ENCODE measurements at regions not wholly inside any gene's neighbourhood (a gene's known extent, or its start where the extent isn't known, plus 50 kb on each side); places are given as distances from the start of the nearest gene placed in this dataset.

DNA sequence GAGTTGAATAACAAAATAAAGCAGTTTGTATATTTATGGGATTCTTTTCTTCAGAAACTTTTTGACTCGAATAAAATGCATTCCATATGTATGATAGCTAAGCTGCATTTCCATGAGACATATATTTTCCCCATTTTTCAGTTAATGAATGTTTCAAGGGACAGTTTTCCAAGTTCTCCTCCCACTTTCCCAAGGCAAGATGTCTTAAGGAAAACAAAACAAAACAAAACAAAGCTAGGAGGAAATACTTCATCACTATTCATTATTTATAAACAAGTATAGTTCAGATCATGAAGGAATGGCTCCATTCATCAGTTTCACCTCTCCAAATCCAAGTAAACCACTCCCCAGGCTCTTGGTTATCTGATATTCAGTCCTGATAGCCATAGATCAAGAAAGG, 261.0 kb downstream of the WDR11 start:
- in situ Hi-C loops (cut with HindIII; ENCODE audit: low sequenced_read_pairs): no loop called here
- TF ChIP-seq, protein P1, sequence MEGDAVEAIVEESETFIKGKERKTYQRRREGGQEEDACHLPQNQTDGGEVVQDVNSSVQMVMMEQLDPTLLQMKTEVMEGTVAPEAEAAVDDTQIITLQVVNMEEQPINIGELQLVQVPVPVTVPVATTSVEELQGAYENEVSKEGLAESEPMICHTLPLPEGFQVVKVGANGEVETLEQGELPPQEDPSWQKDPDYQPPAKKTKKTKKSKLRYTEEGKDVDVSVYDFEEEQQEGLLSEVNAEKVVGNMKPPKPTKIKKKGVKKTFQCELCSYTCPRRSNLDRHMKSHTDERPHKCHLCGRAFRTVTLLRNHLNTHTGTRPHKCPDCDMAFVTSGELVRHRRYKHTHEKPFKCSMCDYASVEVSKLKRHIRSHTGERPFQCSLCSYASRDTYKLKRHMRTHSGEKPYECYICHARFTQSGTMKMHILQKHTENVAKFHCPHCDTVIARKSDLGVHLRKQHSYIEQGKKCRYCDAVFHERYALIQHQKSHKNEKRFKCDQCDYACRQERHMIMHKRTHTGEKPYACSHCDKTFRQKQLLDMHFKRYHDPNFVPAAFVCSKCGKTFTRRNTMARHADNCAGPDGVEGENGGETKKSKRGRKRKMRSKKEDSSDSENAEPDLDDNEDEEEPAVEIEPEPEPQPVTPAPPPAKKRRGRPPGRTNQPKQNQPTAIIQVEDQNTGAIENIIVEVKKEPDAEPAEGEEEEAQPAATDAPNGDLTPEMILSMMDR (IDR thresholded peaks at IDR 0.05; ENCODE audit: low read depth, low read length): no peak
- DNase-seq (ENCODE audit: low read depth, low spot score): no peak
- no peak overlapping the region for H3K4me3 ChIP-seq (ENCODE audit: low read depth, low read length)

GRCh38 chr10:121112579-121113384, 261.6 kb downstream of the WDR11 start:
- in situ Hi-C loops (cut with HindIII; ENCODE audit: low sequenced_read_pairs): no loop called here
- no peak for DNase-seq (ENCODE audit: low read depth, low spot score)
- no peak overlapping the region for H3K4me3 ChIP-seq (ENCODE audit: low read depth, low read length)
- TF ChIP-seq, protein P1 (IDR thresholded peaks at IDR 0.05; ENCODE audit: low read depth, low read length): no peak

GRCh38 chr10:121113385-121113696, 262.2 kb downstream of the WDR11 start:
- TF ChIP-seq, protein P1 (IDR thresholded peaks at IDR 0.05; ENCODE audit: low read depth, low read length): no peak
- no peak overlapping the region for H3K4me3 ChIP-seq (ENCODE audit: low read depth, low read length)
- no peak for DNase-seq (ENCODE audit: low read depth, low spot score)
- in situ Hi-C loops (cut with HindIII; ENCODE audit: low sequenced_read_pairs): no loop called here

DNA sequence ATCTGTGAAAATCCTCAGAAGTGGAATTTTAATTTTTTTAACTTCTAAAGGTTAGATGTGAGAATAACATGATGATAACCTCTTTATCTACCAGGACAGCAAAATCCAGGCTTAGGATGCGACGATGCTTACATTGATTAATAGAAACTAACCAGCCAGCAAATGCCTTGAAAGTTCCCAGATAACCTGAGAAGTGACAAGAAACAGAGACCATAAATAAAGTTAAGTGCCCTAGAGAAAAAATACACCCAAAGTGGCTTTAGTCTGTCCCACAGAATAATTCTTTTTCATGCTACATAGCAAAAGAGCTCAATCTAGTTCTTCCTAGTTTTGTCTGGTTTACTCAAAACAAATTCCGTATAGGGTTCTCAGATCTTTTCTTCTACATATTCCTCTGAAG, 262.7 kb downstream of the WDR11 start:
- in situ Hi-C loops (cut with HindIII; ENCODE audit: low sequenced_read_pairs): no loop called here

GRCh38 chr10:121115154-121115553, 264.0 kb downstream of the WDR11 start:
- TF ChIP-seq, protein P1 (IDR thresholded peaks at IDR 0.05; ENCODE audit: low read depth, low read length): no peak
- in situ Hi-C loops (cut with HindIII; ENCODE audit: low sequenced_read_pairs): no loop called here
- no peak for DNase-seq (ENCODE audit: low read depth, low spot score)
- H3K4me3 ChIP-seq (ENCODE audit: low read depth, low read length): no peak overlapping the region

More for the DNA sequence above, 262.7 kb downstream of the WDR11 start:
- no peak for DNase-seq (ENCODE audit: low read depth, low spot score)
- H3K4me3 ChIP-seq (ENCODE audit: low read depth, low read length): no peak overlapping the region
- TF ChIP-seq, protein P1 (IDR thresholded peaks at IDR 0.05; ENCODE audit: low read depth, low read length): no peak

GRCh38 chr10:121121462-121121861, 270.3 kb downstream of the WDR11 start:
- H3K4me3 ChIP-seq (ENCODE audit: low read depth, low read length): no peak overlapping the region
- no peak for DNase-seq (ENCODE audit: low read depth, low spot score)
- TF ChIP-seq, protein P1 (IDR thresholded peaks at IDR 0.05; ENCODE audit: low read depth, low read length): no peak
- in situ Hi-C loops (cut with HindIII; ENCODE audit: low sequenced_read_pairs): no loop called here

All from astrocyte of the spinal cord (primary cell).